Stimulated activated CD4-positive, alpha-beta T cell treated with anti-CD3 and anti-CD28 coated beads, Interleukin-1b, Interleukin-23, amount 100 ng/mL, for 24 hours (primary cell): ENCODE measurements at regions not wholly inside any gene's neighbourhood (a gene's known extent, or its start where the extent isn't known, plus 50 kb on each side); places are given as distances from the start of the nearest gene placed in this dataset.

Experiments
- DNase-seq, 4 experiments: peaks; one replicate each; pipeline ENCODE4 v3.0.0-alpha.2; 2020; ENCODE audit warnings: low read depth in 4 of 4, low spot score in 1 of 4

GRCh38 chr1:218705911-218706893 is 361.1 kb downstream of the TGFB2 start:
- DNase-seq = no peak

- DNase-seq = no peak
Observed at GRCh38 chr1:218711001-218711400, 365.9 kb downstream of the TGFB2 start.

GRCh38 chr1:218711884-218712674 is 366.9 kb downstream of the TGFB2 start:
- no peak for DNase-seq

- no peak for DNase-seq
Observed at GRCh38 chr1:218712677-218713076, 367.5 kb downstream of the TGFB2 start.

- no peak for DNase-seq
Observed at GRCh38 chr1:218715961-218716669, 371.0 kb downstream of the TGFB2 start.

GRCh38 chr1:218717575-218717974 is 372.4 kb downstream of the TGFB2 start:
- DNase-seq = no peak

- DNase-seq = no peak
Observed at GRCh38 chr1:218718206-218718605, 373.1 kb downstream of the TGFB2 start.

- no peak for DNase-seq
Observed at GRCh38 chr1:218718977-218719376, 373.8 kb downstream of the TGFB2 start.

GRCh38 chr1:218728898-218729565 is 383.9 kb downstream of the TGFB2 start:
- DNase-seq = no peak

- DNase-seq = no peak
Observed at GRCh38 chr1:218735436-218736032, 390.4 kb downstream of the TGFB2 start.

- DNase-seq = no peak
Observed at GRCh38 chr1:218739426-218739825, 394.3 kb downstream of the TGFB2 start.

GRCh38 chr1:218741852-218742251 is 396.7 kb downstream of the TGFB2 start:
- no peak for DNase-seq

- DNase-seq = no peak
Observed at GRCh38 chr1:218742467-218743262, 397.5 kb downstream of the TGFB2 start.

- DNase-seq = no peak
Observed at GRCh38 chr1:218743861-218744505, 398.8 kb downstream of the TGFB2 start.

- no peak for DNase-seq
Observed at GRCh38 chr1:218748071-218748470, 402.9 kb downstream of the TGFB2 start.

GRCh38 chr1:218750216-218750970 is 405.3 kb downstream of the TGFB2 start:
- no peak for DNase-seq

- no peak for DNase-seq
Observed at GRCh38 chr1:218751208-218751948, 406.2 kb downstream of the TGFB2 start.

- DNase-seq = no peak
Observed at GRCh38 chr1:218752126-218752525, 407.0 kb downstream of the TGFB2 start.
